ENCODE measurements at regions not wholly inside any gene's neighbourhood (a gene's known extent, or its start where the extent isn't known, plus 50 kb on each side); places are given as distances from the start of the nearest gene placed in this dataset.

GRCh38 chr13:74324338-74324737 is 190.1 kb upstream of the KLF12 start:
- 58 to 85% (median 75%) methylated on average over 1 of the region's 1 CpG for WGBS, 5 donors
- Histone ChIP-seq H3K27me3 (replicated peaks in 1 of 7) (no peaks in the 10 kb centered on the region), H3K36me3 (no peaks in the 10 kb centered on the region), H3K9me3 (no peaks in the 10 kb centered on the region), H3K4me1 (no peaks in the 10 kb centered on the region), H3K27ac (no peak overlapping the region), H3K4me3 (no peak overlapping the region)
- no peak for DNase-seq
- intact Hi-C loops (cut with DNase I; ENCODE audit: low total_unique reads): no loop called here
- no peak for TF ChIP-seq POLR2AphosphoS5 (IDR thresholded peaks at IDR 0.05)
- no peak for TF ChIP-seq CTCF (IDR thresholded peaks at IDR 0.05 in 8 of 11, conservative IDR thresholded peaks at IDR 0.05 in 3 of 11)
- no peak for TF ChIP-seq POLR2A (IDR thresholded peaks at IDR 0.05)

GRCh38 chr13:74322562-74322961 is 188.4 kb upstream of the KLF12 start:
- Histone ChIP-seq H3K36me3 (no peaks in the 10 kb centered on the region), H3K9me3 (no peaks in the 10 kb centered on the region), H3K4me1 (no peaks in the 10 kb centered on the region), H3K27ac (no peak overlapping the region), H3K27me3 (replicated peaks in 1 of 7) (no peaks in the 10 kb centered on the region), H3K4me3 (no peak overlapping the region)
- WGBS, 5 donors: 87 to 98% (median 92%) methylated on average over 2 of the region's 2 CpGs
- TF ChIP-seq POLR2A (IDR thresholded peaks at IDR 0.05) (no peak), CTCF (IDR thresholded peaks at IDR 0.05 in 8 of 11, conservative IDR thresholded peaks at IDR 0.05 in 3 of 11) (no peak), POLR2AphosphoS5 (IDR thresholded peaks at IDR 0.05) (no peak)
- intact Hi-C loops (cut with DNase I; ENCODE audit: low total_unique reads): no loop called here
- DNase-seq: no peak

GRCh38 chr13:74320282-74320681 is 186.1 kb upstream of the KLF12 start:
- H3K9me3 ChIP-seq: no peaks in the 10 kb centered on the region
- H3K27ac ChIP-seq: no peak overlapping the region
- H3K4me3 ChIP-seq: no peak overlapping the region
- intact Hi-C loops (cut with DNase I; ENCODE audit: low total_unique reads): no loop called here
- no peak for DNase-seq
- H3K27me3 ChIP-seq (replicated peaks in 1 of 7): no peaks in the 10 kb centered on the region
- no peaks in the 10 kb centered on the region for H3K4me1 ChIP-seq
- 76 to 88% (median 78%) methylated on average over 2 of the region's 2 CpGs for whole genome bisulfite sequencing, 5 donors
- no peaks in the 10 kb centered on the region for H3K36me3 ChIP-seq
- TF ChIP-seq POLR2A (IDR thresholded peaks at IDR 0.05): no peak
- no peak for TF ChIP-seq POLR2AphosphoS5 (IDR thresholded peaks at IDR 0.05)
- no peak for TF ChIP-seq CTCF (IDR thresholded peaks at IDR 0.05 in 8 of 11, conservative IDR thresholded peaks at IDR 0.05 in 3 of 11)

GRCh38 chr13:74316547-74316946 is 182.3 kb upstream of the KLF12 start:
- Histone ChIP-seq H3K4me1 (no peaks in the 10 kb centered on the region), H3K27me3 (replicated peaks in 1 of 7) (no peaks in the 10 kb centered on the region), H3K27ac (no peak overlapping the region), H3K36me3 (no peaks in the 10 kb centered on the region), H3K9me3 (peaks cover 0 to 5% (median 0%) of the 10 kb centered on the region in 8 donors), H3K4me3 (no peak overlapping the region)
- 53 to 71% (median 58%) methylated on average over 1 of the region's 1 CpG for WGBS, 5 donors
- no peak for DNase-seq
- intact Hi-C loops (cut with DNase I; ENCODE audit: low total_unique reads): no loop called here
- TF ChIP-seq POLR2AphosphoS5 (IDR thresholded peaks at IDR 0.05): no peak
- TF ChIP-seq POLR2A (IDR thresholded peaks at IDR 0.05): no peak
- TF ChIP-seq CTCF (IDR thresholded peaks at IDR 0.05 in 8 of 11, conservative IDR thresholded peaks at IDR 0.05 in 3 of 11): no peak

Measured in spleen (tissue), 11 donors.